Esophagus squamous epithelium (tissue), 4 donors: ENCODE measurements at regions not wholly inside any gene's neighbourhood (a gene's known extent, or its start where the extent isn't known, plus 50 kb on each side); places are given as distances from the start of the nearest gene placed in this dataset.

Experiments used
- POLR2A ChIP-seq, 4 donors: fragments of 450-650 bp; IDR thresholded peaks; one replicate each; pipeline ENCODE4 v1.6.1; 2017; ENCODE audit warnings: antibody characterized with exemption in 4 of 4, mild to moderate bottlenecking in 4 of 4, moderate library complexity in 3 of 4
- TF ChIP-seq, protein P1 (sequence below), 6 experiments: fragments of 450-650 bp in 4 of 6; fragments of 200-600 bp in 2 of 6; sonication (generic) in 2 of 6; IDR thresholded peaks; one replicate each; pipeline ENCODE4 v1.5.1; 2016 to 2019; ENCODE audit warnings: antibody characterized with exemption in 6 of 6, mild to moderate bottlenecking in 4 of 6, moderate library complexity in 4 of 6

DNA sequence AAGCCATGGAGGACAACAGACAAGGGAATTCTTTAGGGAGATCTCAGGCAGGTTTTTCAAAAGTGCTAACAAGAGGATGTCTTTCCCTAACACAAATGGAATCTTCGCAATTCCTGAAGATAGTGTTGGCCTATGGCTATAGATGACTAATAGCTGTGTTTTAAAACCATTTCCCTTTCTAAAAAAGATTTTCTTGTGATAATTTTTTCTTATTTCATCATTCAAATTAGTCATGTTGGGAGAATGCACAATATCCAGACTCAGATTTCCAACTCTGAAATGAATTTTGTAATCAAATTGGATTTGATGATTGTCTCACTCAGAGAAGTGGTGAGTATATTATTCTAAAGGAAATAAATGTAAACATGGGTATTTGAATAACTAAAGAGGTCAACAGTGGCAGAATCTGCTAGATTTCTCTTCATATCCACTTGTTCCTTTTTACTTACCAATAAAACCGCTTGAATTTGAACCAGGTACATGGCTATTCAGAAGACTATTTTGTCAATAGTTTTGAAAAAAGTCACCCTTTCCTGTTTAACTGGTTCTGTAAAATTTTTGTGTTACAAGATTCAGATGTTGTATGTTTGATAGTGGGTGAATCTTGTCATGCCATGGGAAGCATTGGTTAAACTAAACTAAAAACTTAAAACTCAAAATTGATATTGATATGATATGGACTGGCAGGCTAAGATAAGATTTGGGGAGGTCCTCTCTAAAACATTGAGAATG is 1223.7 kb upstream of the EYS start:
- no peak for TF ChIP-seq POLR2A (IDR thresholded peaks at IDR 0.05)
- TF ChIP-seq, protein P1, sequence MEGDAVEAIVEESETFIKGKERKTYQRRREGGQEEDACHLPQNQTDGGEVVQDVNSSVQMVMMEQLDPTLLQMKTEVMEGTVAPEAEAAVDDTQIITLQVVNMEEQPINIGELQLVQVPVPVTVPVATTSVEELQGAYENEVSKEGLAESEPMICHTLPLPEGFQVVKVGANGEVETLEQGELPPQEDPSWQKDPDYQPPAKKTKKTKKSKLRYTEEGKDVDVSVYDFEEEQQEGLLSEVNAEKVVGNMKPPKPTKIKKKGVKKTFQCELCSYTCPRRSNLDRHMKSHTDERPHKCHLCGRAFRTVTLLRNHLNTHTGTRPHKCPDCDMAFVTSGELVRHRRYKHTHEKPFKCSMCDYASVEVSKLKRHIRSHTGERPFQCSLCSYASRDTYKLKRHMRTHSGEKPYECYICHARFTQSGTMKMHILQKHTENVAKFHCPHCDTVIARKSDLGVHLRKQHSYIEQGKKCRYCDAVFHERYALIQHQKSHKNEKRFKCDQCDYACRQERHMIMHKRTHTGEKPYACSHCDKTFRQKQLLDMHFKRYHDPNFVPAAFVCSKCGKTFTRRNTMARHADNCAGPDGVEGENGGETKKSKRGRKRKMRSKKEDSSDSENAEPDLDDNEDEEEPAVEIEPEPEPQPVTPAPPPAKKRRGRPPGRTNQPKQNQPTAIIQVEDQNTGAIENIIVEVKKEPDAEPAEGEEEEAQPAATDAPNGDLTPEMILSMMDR (IDR thresholded peaks at IDR 0.05), result no peak
